ENCODE measurements at regions not wholly inside any gene's neighbourhood (a gene's known extent, or its start where the extent isn't known, plus 50 kb on each side); places are given as distances from the start of the nearest gene placed in this dataset.

- no peak for TF ChIP-seq EZH2 (IDR thresholded peaks at IDR 0.05)
- no peak for TF ChIP-seq POLR2AphosphoS5 (IDR thresholded peaks at IDR 0.05; ENCODE audit: borderline replicate concordance, low read depth, low read length)
- TF ChIP-seq FOXP2 (optimal IDR thresholded peaks at IDR 0.05; ENCODE audit: control extremely low read depth, extremely low read length, insufficient read depth) = no peak
Observed at GRCh38 chr2:71806432-71806831, 341.2 kb downstream of the CYP26B1 start.
